Erythroblast (primary cell): ENCODE measurements at regions not wholly inside any gene's neighbourhood (a gene's known extent, or its start where the extent isn't known, plus 50 kb on each side); places are given as distances from the start of the nearest gene placed in this dataset.

Experiments used
- DNase-seq, 2 experiments: peaks; one replicate each; lab custom pipeline; 2025; lab: John Stamatoyannopoulos, UW
- GATA1 ChIP-seq: IDR thresholded peaks from 2 replicates; pipeline ENCODE4 v1.6.1; 2011; ENCODE audit warnings: low read depth, mild to moderate bottlenecking, control low read depth, low read length, moderate library complexity
- POLR2A ChIP-seq: IDR thresholded peaks from 2 replicates; pipeline ENCODE4 v1.6.1; 2011; ENCODE audit warnings: mild to moderate bottlenecking, low read length

DNA sequence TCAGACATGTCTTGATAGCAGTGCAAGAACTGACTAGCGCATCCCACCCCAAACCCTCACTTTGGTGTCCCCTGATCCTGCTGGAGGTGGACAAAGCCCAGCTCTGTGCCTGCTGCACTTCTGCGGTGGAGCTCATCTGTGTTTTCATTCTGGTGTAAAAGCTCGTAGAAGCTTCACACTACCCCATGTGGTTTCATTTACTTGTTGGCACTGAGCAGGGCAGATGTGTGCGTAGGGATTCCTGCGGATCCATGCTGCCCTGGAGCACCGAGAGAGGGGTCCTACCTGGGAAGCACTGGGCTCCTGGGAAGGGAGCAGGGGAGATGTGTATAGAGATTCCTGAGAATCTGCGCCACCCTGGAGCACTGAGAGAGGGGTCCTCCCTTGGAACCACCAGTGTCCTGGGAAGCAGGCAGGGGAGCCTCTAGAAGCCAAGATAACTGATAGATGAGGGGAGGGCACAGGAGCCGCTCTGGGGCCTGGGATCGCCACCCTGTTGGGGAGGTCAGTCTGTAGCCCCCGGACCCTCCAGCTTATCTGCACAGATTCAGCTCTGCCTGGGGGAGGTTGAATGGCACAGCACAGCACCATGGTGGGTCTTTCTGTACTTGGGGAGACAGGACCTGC is 106.9 kb upstream of the OTOS start:
- no peak for DNase-seq
- TF ChIP-seq POLR2A (no peak), GATA1 (no peak)

- TF ChIP-seq POLR2A (no peak), GATA1 (no peak)
- DNase-seq: no peak
Measured at GRCh38 chr2:240247868-240248720, 107.6 kb upstream of the OTOS start.

GRCh38 chr2:240248721-240249422 is 108.4 kb upstream of the OTOS start:
- TF ChIP-seq GATA1: no peak
- TF ChIP-seq POLR2A: no peak
- no peak for DNase-seq

DNA sequence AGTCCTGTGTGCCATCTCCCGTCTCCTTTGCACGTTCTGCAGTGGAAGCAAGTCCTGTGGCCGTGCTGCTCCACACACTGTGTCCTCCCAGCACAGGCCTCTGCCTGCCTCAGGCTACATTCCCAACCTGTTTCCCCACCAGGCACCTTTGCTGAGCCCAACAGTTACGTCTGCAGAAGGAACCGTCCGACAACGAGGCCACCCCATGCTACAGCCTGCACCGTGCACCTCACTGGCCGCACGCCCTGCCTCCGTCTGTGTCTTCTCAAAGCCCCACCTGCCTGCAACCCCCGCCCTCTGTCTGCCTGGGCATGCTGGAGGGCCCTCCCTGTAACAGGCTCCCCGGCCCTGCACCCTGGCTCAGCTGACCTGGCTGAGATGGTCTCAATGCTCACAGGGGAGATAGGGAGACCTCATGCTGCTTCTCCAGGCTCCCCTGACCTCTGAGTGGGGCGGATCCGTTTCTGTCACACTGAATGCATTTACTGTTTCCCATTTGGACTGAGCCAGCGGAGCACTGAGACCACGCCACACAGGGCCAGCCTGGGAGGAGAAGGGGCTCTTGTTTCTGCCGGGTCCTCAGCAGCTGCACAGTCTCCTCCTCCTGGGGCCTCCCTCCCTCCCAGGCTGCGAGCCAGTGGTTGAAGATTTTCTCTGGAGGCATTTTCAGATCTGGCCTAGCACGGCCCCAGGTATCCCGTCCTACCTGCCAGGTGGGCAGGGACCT is 109.1 kb upstream of the OTOS start:
- DNase-seq: no peak
- no peak for TF ChIP-seq POLR2A
- no peak for TF ChIP-seq GATA1

DNA sequence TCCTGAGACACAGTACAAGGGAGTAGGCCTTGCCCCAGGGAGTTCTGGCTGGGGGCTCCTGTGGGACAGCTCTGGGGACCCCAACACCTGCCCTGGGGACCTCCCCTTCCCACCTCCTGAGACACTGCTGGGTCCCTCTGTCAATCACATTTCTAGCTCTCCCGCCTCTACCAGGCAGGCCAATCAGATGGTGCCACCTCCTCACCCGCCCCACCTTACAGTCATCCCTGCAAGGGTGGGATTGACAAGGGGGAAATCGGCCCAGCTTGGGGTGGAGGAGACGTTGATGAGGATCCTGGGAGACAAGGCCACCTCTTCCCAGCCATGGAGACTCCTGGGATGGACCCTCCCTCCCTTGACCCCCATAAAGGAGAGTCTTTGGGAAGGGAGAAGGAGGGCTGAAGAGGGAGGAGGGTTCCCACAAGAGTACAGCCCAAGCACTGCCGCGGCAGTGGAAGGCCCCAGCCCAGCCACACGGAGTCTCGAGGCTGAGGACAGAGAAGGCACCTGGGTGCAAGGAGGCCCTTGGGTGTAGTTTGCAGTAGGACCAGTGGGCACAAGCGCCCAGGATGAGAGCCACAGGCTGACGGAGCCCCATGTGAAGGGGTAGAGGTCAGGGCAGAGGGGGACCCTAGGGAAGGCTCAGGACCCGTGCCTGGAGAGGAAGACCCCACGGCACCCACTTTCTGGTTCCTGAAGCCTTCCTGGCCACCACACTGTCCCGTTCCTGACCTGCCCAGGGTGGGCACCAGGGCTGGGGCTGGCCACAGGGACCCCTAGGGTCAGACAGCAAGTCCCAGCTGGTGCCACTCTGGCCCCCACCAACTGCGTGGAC is 109.9 kb upstream of the OTOS start:
- no peak for DNase-seq
- no peak for TF ChIP-seq GATA1
- TF ChIP-seq POLR2A: no peak

GRCh38 chr2:240250985-240251847 is 110.8 kb upstream of the OTOS start:
- TF ChIP-seq GATA1 (no peak), POLR2A (no peak)
- peak; percentile 47 to 70 for DNase-seq

- TF ChIP-seq GATA1: no peak
- no peak for TF ChIP-seq POLR2A
- no peak for DNase-seq
Measured at GRCh38 chr2:240251848-240252190, 111.4 kb upstream of the OTOS start.

GRCh38 chr2:240252191-240252871 is 111.9 kb upstream of the OTOS start:
- no peak for TF ChIP-seq GATA1
- TF ChIP-seq POLR2A: no peak
- no peak for DNase-seq

DNA sequence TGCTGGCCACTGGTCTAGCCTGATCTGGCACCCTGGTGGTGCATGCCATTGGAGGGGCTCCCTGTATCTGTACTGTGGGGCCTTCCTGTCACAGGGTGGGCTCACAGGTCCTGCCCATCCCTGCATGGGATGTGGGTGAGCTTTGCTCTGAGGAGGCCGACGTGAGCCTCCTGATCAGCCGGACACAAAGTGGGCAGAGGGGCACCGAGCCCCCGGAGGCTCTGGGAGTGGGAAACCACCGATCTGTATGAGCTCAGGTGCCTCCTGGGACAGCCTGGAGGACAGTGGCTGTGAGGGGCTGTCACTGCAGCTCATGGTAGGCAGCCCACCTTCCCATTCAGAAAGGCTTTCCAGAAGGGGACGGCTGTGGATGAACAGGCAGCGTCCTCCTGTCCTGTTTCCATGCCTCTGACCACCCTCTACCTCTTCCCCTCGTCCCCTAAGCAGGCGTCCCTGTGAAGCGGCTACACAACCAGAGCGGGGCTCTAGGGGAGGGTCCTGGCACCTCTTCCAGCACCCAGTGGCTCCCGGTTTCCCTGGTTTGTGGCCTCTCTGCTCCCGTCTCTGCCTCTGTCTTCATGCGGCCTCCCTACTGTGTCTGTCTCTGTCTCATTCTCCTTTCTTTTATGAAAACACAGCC is 112.5 kb upstream of the OTOS start:
- DNase-seq: no peak
- no peak for TF ChIP-seq POLR2A
- TF ChIP-seq GATA1: no peak

- no peak for TF ChIP-seq POLR2A
- no peak for TF ChIP-seq GATA1
- DNase-seq: no peak
Measured at GRCh38 chr2:240253583-240254145, 113.2 kb upstream of the OTOS start.
